HPDE6-E6E7 (cell line): ENCODE measurements at regions not wholly inside any gene's neighbourhood (a gene's known extent, or its start where the extent isn't known, plus 50 kb on each side); places are given as distances from the start of the nearest gene placed in this dataset.
"Not testable (repeated sequence)": the region's sequence is repeated elsewhere in the genome, so short reads cannot be mapped to it uniquely, and the experiment has no call there.

Experiments
- DNase-seq: peaks from one replicate; pipeline ENCODE4 v3.0.0; 2011; ENCODE audit warnings: missing footprints; ENCODE audit errors: extremely low spot score

DNA sequence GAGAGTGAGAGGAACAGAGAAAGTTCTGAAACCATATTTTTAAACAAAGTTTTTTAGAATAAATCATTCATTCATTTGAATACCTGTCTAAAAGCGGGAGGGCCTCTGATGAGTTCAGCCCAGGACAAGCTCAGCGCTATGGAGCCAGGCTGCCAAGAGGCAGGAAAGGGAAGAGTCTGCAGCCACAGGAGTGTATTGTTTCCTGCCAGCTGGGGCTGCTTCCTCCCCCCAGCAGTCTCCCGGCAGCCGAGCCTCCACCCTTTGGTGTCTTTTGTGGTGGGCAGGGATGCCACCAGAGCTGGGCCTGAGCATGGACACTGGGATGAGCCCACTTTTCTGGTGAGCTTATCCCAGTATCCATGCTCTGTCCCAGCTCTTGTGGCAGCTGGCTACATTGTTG lies 199.5 kb upstream of the TPRG1 start:
- DNase-seq: no peak

DNA sequence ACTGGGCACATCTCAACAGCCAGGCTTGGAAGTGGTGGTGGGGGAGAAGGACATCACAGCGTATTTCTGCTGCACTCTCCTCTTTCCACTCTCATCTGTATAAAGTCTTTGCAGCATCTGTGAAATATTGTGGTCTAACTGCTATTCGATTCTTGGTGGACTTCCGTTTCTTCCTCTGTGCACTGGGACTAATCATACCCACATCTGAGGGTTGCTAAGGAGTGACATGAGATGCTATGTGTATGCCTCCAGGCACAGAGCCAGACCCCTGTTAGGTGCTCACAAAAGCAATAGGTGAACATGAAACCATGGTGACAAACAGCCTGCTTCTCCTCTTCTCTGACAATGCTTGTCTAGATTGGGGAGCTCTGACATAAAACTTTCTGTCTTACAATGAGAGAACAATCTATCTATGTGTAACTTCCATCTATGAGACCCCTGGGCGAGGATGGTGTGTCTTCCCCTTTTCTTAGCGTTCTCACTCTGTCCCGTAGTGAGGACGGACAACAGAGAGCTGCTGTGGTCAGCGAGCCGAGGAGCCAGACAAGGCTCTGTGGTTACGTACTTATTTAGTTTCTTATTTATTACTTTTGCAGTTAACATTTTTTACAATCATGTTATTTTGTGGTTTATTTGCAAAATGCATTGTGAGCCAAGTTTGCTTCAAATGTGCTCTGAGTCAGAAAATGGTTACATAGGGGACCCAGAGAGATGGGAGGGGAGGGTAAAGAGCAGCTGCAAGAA lies 196.7 kb upstream of the TPRG1 start:
- no peak for DNase-seq

DNA sequence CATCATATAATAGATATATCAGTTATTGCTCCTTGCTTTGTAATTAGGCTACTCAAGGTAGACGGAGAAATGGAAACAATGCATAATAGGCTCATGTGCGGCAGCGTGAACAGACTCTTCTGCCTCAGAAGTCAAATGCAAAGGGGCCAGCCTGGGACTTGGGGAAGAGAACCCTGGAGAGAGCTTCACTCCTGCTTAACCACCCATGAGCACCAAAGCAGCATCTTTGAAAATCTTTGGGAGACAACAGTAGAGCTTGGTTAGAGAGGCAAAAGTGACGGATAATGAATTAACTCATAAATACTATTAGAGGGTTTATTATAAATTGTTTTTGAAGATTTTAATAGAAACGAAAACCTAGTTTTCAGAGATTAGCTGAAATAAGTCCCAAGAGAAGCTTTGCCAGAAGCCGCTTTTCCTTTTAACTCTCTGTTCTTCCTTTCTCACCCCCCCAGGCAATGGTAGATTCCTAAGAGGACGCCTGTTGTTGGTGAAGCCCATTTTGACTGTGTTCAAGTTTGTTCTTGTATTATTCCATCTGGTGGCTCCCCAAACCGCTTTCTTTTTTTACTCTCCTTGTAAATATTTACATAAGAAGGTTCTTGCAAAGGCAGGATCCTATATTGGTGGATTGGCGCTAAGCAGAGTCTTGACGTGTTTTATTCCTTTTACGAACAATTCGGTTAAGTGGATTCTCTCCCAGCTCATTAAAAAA lies 196.0 kb upstream of the TPRG1 start:
- DNase-seq: no peak

DNA sequence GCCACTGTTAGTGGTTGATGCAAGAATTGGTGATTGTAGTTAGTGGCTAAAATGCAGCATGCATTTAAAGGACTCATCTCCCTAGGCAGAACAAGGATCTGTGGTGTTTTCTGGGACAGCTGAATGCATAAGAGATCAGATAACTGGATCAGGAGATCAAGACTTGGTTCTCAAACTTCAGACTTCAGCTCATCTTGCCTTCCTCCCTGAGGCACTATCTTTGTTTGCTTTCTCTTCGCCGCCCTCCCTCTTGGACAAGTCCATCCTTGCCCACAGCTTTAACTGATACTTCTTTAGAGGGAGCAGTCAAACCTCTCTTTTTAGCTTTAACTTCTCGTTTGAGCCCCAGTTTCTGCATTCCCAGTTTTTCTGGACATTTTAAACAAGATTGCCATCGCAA lies 195.4 kb upstream of the TPRG1 start:
- no peak for DNase-seq

DNA sequence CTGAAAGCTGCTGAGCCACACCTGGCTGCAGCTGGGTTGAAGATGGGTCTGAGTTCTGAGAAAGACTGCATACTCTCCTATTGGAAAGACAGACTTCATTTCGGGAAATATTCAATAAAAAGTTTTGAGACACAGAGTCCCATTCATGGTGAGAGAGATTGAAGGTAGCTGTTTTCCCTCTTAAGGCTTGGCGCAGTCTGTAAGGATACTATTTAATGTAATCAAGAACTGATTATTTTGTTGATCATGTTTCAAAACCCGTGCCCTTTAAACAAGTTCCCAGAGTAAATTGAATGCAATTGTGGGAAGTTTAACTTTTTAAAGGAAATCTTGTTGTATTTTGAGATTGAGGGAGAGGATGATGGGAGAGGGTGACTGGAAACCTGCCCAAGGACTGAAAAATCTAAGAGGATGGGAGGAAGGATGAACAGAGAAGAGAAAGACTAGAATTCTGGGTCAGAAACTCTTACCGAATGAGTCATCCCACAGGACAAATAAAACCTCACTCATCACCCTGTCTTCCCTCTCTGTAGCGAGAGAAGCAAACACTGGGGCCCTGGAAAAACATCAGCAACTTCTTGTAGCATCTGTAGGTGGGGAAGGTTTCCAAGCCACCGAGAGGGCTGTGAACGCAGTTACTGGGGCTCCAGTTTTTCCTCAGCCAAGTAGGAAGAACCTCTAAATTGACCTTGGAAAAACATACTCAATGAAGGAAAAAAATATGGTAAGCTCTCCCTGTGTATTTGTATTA lies 193.2 kb upstream of the TPRG1 start:
- DNase-seq: peak; percentile 8

DNA sequence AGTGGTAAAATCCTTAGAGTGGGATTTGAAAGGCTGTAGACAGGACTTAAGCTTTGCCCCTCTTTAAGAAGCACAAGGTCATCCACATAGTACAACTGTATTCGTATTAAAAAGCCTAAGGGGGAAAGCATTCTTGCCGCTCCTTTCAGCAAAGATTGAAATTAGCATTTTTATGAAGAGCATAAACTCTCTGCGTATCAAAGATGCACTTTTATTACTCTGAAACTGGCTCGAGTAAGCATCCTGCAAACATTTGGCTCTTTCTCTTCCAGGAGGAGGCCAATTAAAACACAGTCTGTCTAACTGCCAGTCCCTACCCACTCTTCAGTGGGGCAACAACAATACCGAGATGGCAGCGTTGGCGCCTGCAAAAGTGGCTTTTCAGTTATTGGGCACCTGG lies 192.5 kb upstream of the TPRG1 start:
- no peak for DNase-seq

DNA sequence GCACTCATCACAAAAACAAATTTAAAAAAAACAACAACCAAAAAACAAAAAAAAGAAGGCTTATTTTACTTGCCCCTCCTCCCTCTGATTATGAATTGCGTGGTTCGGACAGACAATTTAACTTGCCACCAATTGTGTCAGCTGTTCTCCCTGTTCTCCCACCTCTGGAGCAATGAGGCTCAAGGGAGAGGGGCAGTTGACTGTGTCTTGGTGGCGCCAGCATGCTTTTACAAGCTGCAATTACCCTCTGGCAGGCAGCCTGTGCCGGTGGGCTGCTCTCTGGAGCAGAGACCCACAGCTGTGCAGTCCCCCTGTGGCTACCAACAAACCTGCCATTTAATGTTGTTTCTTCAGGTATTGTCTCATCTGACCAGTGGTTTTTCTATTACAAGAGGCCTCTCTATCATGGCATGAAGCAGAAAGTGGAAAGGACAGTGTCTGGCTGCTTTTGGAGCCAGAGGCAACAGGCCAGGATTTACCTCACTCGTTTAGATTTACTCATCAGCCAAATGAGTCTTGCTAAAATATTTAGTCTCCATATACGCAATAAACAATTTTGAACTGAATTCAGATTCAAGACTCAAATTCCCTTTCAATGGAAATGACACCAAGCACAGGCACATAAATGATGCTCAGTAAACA lies 192.0 kb upstream of the TPRG1 start:
- no peak for DNase-seq

DNA sequence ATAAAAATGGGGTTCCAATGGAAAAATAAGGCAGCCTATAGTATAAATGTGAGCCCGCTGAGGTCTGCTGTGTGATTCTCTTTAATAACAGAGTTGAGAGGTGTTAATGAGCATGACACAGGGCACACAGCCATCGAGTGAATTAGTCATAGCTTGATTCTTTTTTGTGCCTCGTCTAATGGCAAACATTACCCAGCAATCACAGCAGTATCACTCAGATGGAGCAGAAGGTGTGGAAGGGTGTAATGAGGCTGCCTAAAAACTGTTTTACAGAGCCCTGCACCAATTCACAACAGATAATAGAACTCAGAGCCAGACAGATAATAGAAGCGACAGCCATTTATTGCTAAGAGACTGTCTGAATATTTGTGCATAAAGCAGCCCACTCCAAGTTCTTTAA lies 178.6 kb upstream of the TPRG1 start:
- DNase-seq: no peak

DNA sequence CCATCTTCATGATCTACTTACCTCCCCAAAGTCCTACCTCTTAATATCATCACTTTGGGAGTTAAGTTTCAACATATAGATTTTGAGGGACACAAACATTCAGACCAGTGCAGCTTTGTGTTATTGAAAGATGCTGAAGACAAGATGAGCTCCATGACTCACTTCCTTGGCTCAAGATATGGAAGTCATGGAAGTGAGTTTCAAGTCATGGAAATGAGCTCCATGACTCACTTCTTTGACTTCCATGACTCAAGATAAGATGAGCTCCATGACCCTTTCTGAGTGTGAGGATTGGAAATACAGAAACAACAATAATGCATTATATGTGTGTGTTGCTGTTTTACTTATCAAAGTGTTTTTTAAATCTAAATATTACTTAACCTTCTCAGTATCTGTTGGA lies 170.2 kb upstream of the TPRG1 start:
- peak; percentile 58 for DNase-seq

DNA sequence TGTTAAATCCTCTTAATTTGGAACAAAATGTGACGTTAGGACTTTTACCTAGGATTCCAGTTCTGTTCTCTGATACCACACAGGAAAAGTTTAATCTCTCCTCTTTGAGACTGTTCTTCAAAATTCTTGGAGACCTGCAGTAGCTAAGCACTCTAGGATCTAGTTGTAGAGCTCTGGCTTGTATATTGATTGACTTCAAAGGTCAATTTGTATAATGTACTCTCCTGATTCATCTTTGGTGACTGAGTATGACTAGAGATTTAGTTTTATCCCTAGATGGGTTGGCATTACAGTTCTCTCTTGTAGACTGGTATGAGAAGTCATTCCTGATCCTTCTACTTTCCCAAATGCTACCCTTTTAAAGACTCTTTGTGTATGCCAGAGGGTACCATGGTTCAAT lies 168.4 kb upstream of the TPRG1 start:
- DNase-seq: no peak

DNA sequence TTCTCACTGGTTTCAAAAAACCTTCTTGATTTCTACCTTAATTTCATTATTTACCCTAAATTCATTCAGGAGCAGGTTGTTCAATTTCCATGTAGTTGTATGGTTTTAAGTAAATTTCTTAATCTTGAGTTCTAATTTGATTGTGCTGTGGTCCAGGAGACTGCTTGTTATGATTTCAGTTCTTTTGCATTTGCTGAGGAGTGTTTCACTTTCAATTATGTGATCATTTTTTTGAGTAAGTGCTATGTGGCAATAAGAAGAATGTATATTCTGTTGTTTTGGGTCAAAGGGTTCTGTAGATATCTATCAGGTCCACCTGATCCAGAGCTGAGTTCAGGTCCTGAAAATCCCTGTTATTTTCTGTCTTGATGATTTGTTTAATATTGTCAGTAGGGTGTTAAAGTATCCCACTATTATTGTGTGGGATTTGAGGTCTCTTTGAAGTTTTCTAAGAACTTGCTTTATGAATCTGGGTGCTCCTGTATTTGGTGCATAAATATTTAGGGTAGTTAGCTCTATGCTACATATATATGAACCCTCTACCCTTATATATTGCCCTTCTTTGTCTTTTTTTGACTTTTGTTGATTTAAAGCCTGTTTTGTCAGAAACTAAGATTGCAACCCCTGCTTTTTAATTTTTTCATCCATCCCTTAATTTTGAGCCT lies 158.4 kb upstream of the TPRG1 start:
- no peak for DNase-seq

DNA sequence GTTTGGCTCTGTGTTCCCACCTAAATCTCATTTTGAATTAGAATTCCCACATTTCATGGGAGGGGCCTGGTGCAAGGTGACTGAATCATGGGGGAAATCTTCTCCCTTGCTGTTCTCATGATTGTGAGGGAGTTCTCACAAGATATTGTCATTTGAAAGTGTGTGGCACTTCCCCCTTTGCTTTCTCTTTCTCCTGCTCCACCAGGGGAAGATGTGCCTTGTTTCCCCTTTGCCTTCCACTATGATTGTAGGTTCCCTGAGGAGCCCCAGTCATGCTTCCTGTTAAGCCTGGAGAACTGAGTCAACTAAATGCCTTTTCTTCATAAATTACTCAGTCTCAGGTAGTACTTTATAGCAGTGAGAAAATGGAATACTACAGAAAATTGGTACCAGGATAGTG lies 157.2 kb upstream of the TPRG1 start:
- DNase-seq: no peak

DNA sequence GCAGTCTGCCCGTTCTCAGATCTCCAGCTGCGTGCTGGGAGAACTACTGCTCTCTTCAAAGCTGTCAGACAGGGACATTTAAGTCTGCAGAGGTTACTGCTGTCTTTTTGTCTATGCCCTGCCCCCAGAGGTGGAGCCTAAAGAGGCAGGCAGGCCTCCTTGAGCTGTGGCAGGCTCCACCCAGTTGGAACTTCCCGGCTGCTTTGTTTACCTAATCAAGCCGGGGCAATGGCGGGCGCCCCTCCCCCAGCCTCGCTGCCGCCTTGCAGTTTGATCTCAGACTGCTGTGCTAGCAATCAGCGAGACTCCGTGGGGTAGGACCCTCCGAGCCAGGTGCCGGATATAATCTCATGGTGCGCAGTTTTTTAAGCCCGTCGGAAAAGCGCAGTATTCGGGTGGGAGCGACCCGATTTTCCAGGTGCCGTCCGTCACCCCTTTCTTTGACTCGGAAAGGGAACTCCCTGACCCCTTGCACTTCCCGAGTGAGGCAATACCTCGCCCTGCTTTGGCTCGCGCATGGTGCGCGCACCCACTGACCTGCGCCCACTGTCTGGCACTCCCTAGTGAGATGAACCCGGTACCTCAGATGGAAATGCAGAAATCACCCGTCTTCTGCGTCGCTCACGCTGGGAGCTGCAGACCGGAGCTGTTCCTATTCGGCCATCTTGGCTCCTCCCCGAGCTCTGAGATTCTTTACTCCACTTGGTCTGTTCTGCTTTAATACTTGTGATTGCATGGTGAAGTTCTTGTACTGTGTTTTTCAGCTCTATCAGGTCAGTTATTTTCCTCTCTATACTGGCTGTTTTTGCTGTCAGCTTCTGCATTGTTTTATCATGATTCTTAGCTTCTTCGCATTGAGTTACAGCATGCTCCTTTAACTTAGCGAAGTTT lies 148.9 kb upstream of the TPRG1 start:
- DNase-seq: not testable (repeated sequence)

DNA sequence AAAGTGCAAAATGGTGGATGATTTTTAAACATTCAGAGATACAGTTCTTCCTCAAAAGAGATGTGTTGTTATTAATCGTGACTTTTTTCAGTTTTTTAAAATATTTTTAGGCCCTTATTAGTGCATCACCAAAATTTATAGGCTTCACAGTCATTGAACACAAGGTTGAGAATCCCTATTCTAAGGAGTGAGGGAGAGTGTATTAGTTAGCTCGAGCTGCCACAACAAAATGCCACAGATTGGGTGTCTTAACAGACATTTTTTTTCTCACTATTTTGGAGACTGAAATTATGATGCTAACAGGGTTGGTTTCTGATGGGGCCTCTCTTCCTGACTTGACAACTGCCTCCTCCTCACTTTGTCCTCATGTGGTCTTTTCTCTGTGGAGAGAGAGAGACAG lies 145.9 kb upstream of the TPRG1 start:
- no peak for DNase-seq

DNA sequence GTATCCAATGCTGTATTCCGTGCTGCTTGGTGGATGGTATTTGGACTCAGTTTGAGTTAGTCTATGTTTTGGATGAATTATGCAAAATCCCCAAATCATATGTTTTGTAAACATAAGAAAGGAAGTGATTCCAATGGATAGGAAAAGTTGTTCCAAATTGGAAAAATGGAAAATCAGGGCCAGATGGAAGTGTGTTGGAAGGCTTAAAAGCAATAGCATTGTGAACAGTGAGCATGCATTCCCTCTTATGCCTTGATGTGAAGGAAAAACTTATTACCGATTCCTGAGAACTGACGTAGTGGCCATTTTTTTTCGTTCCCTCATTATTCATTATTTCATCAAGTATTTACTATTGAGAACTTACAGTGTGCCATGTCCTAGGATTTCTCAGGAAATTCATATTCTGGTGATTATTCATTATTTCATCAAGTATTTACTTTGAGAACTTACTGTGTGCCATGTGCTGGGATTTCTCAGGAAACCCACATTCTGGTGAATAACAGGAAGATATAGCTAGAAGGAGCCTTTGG lies 144.1 kb upstream of the TPRG1 start:
- DNase-seq: no peak

DNA sequence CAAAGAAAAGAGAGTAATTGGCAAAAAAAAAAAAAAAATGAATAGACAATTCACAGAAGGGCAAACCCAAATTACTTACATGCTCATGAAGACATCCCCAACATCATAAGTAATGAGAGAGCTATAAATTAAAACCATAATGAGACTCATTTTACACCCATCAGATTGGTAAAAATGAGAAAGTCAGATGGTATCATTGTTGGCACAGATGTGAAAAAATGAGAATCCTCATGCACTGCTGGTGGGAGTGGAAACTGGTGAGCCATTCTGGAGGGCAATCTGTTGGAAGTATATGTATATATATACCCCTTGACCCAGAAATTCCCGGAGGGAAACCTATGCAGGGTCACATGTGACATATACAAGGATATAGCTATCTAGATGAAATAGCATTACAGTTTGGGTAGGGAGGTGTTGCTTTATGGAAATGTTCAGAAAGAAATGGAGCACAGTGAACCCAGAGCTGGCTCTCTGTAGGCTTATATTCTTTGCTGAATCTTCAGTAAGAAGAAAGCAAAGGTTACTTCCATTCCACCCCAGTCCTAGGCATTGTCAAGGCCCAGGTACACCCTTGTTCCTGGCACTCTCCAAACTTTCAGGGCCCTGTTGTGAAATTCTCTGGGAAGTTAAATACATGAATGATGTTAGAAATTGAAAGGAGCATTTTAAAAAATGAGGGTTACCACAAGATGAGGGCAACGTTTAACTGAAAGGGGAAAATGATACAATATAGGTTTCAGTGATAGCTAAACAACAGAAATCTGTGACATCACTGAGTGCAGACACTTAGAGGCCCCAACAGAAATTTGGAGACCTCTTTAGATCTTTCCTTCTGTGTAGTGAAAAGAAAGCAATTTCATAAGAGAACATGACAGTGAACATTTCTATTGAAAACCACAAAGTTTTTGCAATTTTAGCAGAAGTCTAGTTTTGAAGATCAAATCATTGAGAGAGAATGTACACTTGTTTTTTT lies 132.7 kb upstream of the TPRG1 start:
- DNase-seq: no peak

DNA sequence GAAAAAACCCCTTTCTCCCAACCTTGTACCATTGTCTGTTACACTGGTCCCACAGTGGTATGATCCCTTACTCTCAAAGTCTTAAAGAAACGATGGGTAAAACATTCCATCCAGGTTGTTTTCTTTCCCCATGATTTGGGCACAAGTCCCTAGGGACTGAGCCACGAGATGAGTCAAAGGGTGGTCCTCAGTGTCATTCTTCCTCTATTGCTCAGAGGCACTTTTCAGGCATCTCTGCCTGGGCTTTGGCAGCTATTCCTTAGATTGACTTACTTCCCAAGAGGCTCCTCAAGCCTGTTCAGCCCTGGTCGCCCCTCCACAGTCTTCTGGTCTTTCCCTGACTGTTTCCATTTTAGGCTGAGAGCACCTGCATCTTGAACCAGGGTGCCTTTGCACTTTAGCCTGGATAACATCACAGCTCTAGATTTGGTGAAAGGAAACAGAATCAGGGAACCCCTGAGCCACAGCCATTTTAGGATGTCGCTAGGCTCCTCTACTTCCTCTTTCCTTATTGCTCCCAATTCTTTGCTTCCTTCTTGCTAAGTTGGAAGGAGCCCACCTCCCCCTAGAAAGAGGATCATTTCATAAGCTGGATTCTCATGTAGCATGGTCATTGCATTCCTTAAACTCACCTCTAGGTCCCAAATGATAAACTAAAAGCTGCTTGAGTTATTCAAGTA lies 131.0 kb upstream of the TPRG1 start:
- DNase-seq: no peak

DNA sequence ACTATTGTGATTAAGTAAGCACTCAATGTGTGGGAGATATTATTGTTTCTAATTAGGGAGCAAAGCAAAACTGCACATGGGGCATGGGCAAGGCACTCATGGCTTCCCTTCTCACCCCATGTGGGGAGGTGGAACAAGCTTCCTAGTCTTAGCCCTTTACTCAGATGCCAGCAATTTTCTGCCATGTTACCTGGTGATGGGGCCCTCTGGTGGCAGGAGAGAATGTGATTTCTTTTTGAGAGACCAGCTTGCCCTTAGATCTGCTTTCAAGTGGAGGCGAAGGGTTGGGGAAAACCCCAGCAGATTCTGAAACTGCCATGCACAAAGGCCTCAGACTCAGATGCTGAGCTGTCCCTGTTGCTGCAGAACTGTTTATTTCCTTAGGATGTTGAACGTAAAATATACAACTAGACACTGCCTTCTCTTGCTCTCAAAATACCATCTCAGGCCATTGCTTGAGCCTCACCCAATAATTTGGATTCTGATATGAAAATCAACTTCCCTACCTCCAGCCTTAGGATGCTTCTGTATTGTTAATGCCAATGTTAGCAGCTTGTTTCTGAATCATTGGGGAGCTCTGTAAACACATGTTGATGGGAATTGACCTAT lies 130.2 kb upstream of the TPRG1 start:
- peak; percentile 45 for DNase-seq
